A549 (cell line): ENCODE measurements at regions not wholly inside any gene's neighbourhood (a gene's known extent, or its start where the extent isn't known, plus 50 kb on each side); places are given as distances from the start of the nearest gene placed in this dataset.

Experiments used
- BHLHE40 ChIP-seq: IDR thresholded peaks from 2 replicates; pipeline ENCODE4 v1.6.1; 2012; ENCODE audit warnings: low read depth, low read length, inconsistent platforms
- CEBPB ChIP-seq, 2 experiments: fragments of >200 bp in 1 of 2; sonication (Bioruptor Twin) in 1 of 2; formaldehyde crosslinking in 1 of 2; IDR thresholded peaks; 2 replicates each; pipeline ENCODE4 v1.6.1; 2012 to 2016
- EP300 ChIP-seq, 2 experiments: fragments of >200 bp; sonication (Bioruptor Twin); formaldehyde crosslinking; IDR thresholded peaks; 2 replicates in 1 of 2; 3 replicates in 1 of 2; pipeline ENCODE4 v1.6.1; 2016 to 2017
- HDAC2 ChIP-seq: fragments of 200-600 bp; sonication (generic); IDR thresholded peaks from 2 replicates; pipeline ENCODE4 v1.6.1; 2016
- KDM1A ChIP-seq: fragments of 200-600 bp; sonication (generic); IDR thresholded peaks from 2 replicates; pipeline ENCODE4 v1.6.1; 2016; ENCODE audit warnings: low read depth, mild to moderate bottlenecking
- MAFK ChIP-seq: fragments of 450-650 bp; IDR thresholded peaks from 2 replicates; pipeline ENCODE4 v1.6.1; 2014; ENCODE audit not compliant: partially characterized antibody
- RCOR1 ChIP-seq: fragments of 150-350 bp; IDR thresholded peaks from 2 replicates; pipeline ENCODE4 v1.6.1; 2014; ENCODE audit warnings: antibody characterized with exemption, low read length, low read depth
- TF ChIP-seq, protein P1 (sequence below): fragments of >200 bp; sonication (Bioruptor Twin); formaldehyde crosslinking; IDR thresholded peaks from 3 replicates; pipeline ENCODE4 v1.6.1; 2016
- TF ChIP-seq, protein P2 (sequence below): fragments of >200 bp; sonication (Bioruptor Twin); formaldehyde crosslinking; IDR thresholded peaks from 3 replicates; pipeline ENCODE4 v1.5.1; 2016
- TF ChIP-seq, protein P3 (sequence below): fragments of 150-350 bp; IDR thresholded peaks from 2 replicates; pipeline ENCODE4 v1.6.1; 2014; ENCODE audit warnings: low read depth, mild to moderate bottlenecking, low read length

DNA sequence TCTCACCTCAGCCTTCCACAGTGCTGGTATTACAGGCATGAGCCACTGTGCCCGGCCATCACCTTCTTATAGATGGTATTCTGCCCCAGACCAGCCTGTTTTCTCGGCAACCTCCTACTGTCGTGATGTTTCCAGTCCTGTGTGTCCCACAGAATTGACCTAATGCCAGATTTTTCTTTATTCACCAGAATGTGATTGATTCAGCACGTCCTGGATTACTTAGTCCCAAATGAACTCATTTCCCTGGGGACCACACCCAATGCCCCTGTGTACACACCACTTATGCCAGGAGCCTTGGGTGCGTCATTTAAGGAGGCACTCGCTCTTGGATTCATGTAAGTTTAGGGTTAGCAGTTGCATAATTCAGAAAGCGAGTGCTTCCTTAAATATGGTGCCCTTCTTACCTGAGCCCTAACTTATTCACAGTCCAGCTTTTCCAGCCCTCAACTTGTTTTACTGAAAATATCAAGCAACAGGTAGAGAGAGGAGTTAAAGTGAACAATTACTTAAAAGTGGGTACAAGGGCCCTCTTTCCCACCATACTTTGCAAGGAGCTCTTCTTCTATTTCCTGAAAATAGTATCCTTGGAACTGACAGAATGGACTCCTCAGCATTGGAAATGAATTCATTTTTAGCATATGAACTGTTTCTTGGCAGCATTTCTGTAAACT lies 64.6 kb upstream of the UBE2E1 start:
- TF ChIP-seq CEBPB (IDR thresholded peaks at IDR 0.05) (peak; percentile 52 to 78; a peak in 3 of 4 replicates), EP300 (IDR thresholded peaks at IDR 0.05) (peak; percentile 43 to 47; a peak in 2 of 5 replicates), MAFK (no peak), RCOR1 (no peak), HDAC2 (no peak), KDM1A (no peak), BHLHE40 (no peak)
- TF ChIP-seq, protein P1, sequence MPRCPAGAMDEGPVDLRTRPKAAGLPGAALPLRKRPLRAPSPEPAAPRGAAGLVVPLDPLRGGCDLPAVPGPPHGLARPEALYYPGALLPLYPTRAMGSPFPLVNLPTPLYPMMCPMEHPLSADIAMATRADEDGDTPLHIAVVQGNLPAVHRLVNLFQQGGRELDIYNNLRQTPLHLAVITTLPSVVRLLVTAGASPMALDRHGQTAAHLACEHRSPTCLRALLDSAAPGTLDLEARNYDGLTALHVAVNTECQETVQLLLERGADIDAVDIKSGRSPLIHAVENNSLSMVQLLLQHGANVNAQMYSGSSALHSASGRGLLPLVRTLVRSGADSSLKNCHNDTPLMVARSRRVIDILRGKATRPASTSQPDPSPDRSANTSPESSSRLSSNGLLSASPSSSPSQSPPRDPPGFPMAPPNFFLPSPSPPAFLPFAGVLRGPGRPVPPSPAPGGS, result 0 out of 3 replicates have a peak, but pooled peaks have one; percentile 15
- TF ChIP-seq, protein P2, sequence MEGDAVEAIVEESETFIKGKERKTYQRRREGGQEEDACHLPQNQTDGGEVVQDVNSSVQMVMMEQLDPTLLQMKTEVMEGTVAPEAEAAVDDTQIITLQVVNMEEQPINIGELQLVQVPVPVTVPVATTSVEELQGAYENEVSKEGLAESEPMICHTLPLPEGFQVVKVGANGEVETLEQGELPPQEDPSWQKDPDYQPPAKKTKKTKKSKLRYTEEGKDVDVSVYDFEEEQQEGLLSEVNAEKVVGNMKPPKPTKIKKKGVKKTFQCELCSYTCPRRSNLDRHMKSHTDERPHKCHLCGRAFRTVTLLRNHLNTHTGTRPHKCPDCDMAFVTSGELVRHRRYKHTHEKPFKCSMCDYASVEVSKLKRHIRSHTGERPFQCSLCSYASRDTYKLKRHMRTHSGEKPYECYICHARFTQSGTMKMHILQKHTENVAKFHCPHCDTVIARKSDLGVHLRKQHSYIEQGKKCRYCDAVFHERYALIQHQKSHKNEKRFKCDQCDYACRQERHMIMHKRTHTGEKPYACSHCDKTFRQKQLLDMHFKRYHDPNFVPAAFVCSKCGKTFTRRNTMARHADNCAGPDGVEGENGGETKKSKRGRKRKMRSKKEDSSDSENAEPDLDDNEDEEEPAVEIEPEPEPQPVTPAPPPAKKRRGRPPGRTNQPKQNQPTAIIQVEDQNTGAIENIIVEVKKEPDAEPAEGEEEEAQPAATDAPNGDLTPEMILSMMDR, result no peak
- TF ChIP-seq, protein P3, sequence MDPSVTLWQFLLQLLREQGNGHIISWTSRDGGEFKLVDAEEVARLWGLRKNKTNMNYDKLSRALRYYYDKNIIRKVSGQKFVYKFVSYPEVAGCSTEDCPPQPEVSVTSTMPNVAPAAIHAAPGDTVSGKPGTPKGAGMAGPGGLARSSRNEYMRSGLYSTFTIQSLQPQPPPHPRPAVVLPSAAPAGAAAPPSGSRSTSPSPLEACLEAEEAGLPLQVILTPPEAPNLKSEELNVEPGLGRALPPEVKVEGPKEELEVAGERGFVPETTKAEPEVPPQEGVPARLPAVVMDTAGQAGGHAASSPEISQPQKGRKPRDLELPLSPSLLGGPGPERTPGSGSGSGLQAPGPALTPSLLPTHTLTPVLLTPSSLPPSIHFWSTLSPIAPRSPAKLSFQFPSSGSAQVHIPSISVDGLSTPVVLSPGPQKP, result no peak
